HEK293 (cell line): ENCODE measurements at regions not wholly inside any gene's neighbourhood (a gene's known extent, or its start where the extent isn't known, plus 50 kb on each side); places are given as distances from the start of the nearest gene placed in this dataset.

ENCODE experiments used
- CTCF ChIA-PET: fragments of 350-600 bp; formaldehyde crosslinking; extraction: SDS; loops from one replicate; lab custom pipeline; 2021; ENCODE audit warnings: antibody characterized with exemption; lab: Yijun Ruan, JAX
- POLR2A ChIA-PET: fragments of 300-600 bp; formaldehyde crosslinking; extraction: SDS; loops from one replicate; lab custom pipeline; 2020; ENCODE audit warnings: antibody characterized with exemption, inconsistent platforms; lab: Yijun Ruan, JAX
- H3K27ac ChIP-seq: fragments of 200-500 bp; sonication (Bioruptor generic); 2 replicates; pipeline ENCODE4 v1.5.1; 2014; ENCODE audit warnings: low read depth, low read length, control low read depth, inconsistent platforms; ENCODE audit errors: extremely low read depth
- H3K36me3 ChIP-seq, 2 experiments: fragments of 200-500 bp in 1 of 2; sonication (Bioruptor generic) in 1 of 2; 1 replicate in 1 of 2; 2 replicates in 1 of 2; pipeline ENCODE4 v1.5.1; 2014 to 2017; ENCODE audit warnings: inconsistent platforms in 2 of 2, low read length in 2 of 2; ENCODE audit not compliant: control insufficient read depth in 2 of 2, insufficient read depth in 1 of 2
- H3K4me1 ChIP-seq: fragments of 200-500 bp; sonication (Bioruptor generic); 2 replicates; pipeline ENCODE4 v1.5.1; 2014; ENCODE audit warnings: mild to moderate bottlenecking, low read length, inconsistent platforms; ENCODE audit not compliant: control insufficient read depth, insufficient read depth
- H3K4me3 ChIP-seq: 2 replicates; pipeline ENCODE4 v1.5.1; 2011; ENCODE audit warnings: low read depth, mild to moderate bottlenecking, control low read depth, low read length, moderate library complexity
- H3K9me3 ChIP-seq: fragments of 200-500 bp; sonication (Bioruptor generic); 2 replicates; pipeline ENCODE4 v1.5.1; 2014; ENCODE audit warnings: low read depth, low read length, inconsistent platforms; ENCODE audit not compliant: control insufficient read depth, insufficient read depth
- BCL11B ChIP-seq: fragments of 450-650 bp; formaldehyde crosslinking; IDR thresholded peaks from 2 replicates; pipeline ENCODE4 v1.5.1; 2016; ENCODE audit warnings: low read depth, missing biosample characterization, missing genetic modification characterization
- EGR2 ChIP-seq: fragments of 450-650 bp; formaldehyde crosslinking; IDR thresholded peaks from 2 replicates; pipeline ENCODE4 v1.5.1; 2016; ENCODE audit warnings: low read depth, missing biosample characterization, missing genetic modification characterization
- HOXC10 ChIP-seq: sonication (generic); formaldehyde crosslinking; IDR thresholded peaks from 2 replicates; pipeline ENCODE4 v1.8.1; 2023; ENCODE audit warnings: mild to moderate bottlenecking, missing genetic modification reagents
- REST ChIP-seq: fragments of 450-650 bp; formaldehyde crosslinking; IDR thresholded peaks from 2 replicates; pipeline ENCODE4 v1.5.1; 2016; ENCODE audit warnings: missing biosample characterization, missing genetic modification characterization
- SALL2 ChIP-seq: fragments of 450-650 bp; formaldehyde crosslinking; IDR thresholded peaks from 2 replicates; pipeline ENCODE4 v1.5.0; 2017; ENCODE audit warnings: missing biosample characterization, mild to moderate bottlenecking, missing genetic modification characterization, borderline replicate concordance
- ZBTB10 ChIP-seq: fragments of 450-650 bp; formaldehyde crosslinking; IDR thresholded peaks from 2 replicates; pipeline ENCODE4 v1.5.1; 2016; ENCODE audit warnings: missing biosample characterization, missing genetic modification characterization
- ZNF140 ChIP-seq: fragments of 450-650 bp; formaldehyde crosslinking; IDR thresholded peaks from 2 replicates; pipeline ENCODE4 v1.5.1; 2016; ENCODE audit warnings: missing biosample characterization, missing genetic modification characterization
- ZNF23 ChIP-seq: fragments of 450-650 bp; formaldehyde crosslinking; IDR thresholded peaks from 2 replicates; pipeline ENCODE4 v1.5.1; 2016; ENCODE audit warnings: missing biosample characterization, missing genetic modification characterization, borderline replicate concordance
- ZNF24 ChIP-seq: fragments of 450-650 bp; formaldehyde crosslinking; IDR thresholded peaks from 2 replicates; pipeline ENCODE4 v1.5.1; 2016; ENCODE audit warnings: missing biosample characterization, missing genetic modification characterization
- ZNF26 ChIP-seq: fragments of 450-650 bp; formaldehyde crosslinking; IDR thresholded peaks from 2 replicates; pipeline ENCODE4 v1.5.1; 2016; ENCODE audit warnings: missing biosample characterization, missing genetic modification characterization
- ZNF280D ChIP-seq: fragments of 450-650 bp; formaldehyde crosslinking; IDR thresholded peaks from 2 replicates; pipeline ENCODE4 v1.5.1; 2016; ENCODE audit warnings: missing biosample characterization, missing genetic modification characterization
- ZNF324 ChIP-seq: fragments of 450-650 bp; formaldehyde crosslinking; IDR thresholded peaks from 2 replicates; pipeline ENCODE4 v1.5.1; 2016; ENCODE audit warnings: missing biosample characterization, missing genetic modification characterization
- ZNF341 ChIP-seq: fragments of 450-650 bp; formaldehyde crosslinking; IDR thresholded peaks from 2 replicates; pipeline ENCODE4; 2016; ENCODE audit warnings: low read depth, missing biosample characterization, missing genetic modification characterization
- ZNF350 ChIP-seq: fragments of 450-650 bp; formaldehyde crosslinking; IDR thresholded peaks from 2 replicates; pipeline ENCODE4 v1.5.0; 2017; ENCODE audit warnings: missing biosample characterization, mild to moderate bottlenecking, missing genetic modification characterization
- ZNF362 ChIP-seq: fragments of 450-650 bp; formaldehyde crosslinking; IDR thresholded peaks from 2 replicates; pipeline ENCODE4 v1.5.1; 2016; ENCODE audit warnings: missing biosample characterization, missing genetic modification characterization
- ZNF488 ChIP-seq: fragments of 450-650 bp; formaldehyde crosslinking; IDR thresholded peaks from 2 replicates; pipeline ENCODE4 v1.5.1; 2016; ENCODE audit warnings: missing biosample characterization, missing genetic modification characterization
- ZNF585B ChIP-seq: fragments of 450-650 bp; formaldehyde crosslinking; IDR thresholded peaks from 2 replicates; pipeline ENCODE4 v1.5.1; 2016; ENCODE audit warnings: missing biosample characterization, missing genetic modification characterization
- ZNF623 ChIP-seq: fragments of 450-650 bp; formaldehyde crosslinking; IDR thresholded peaks from 2 replicates; pipeline ENCODE4 v1.5.1; 2016; ENCODE audit warnings: missing biosample characterization, missing genetic modification characterization
- ZNF76 ChIP-seq: fragments of 450-650 bp; formaldehyde crosslinking; IDR thresholded peaks from 2 replicates; pipeline ENCODE4; 2016; ENCODE audit warnings: low read depth, missing biosample characterization, missing genetic modification characterization, borderline replicate concordance
- ZNF830 ChIP-seq: fragments of 450-650 bp; IDR thresholded peaks from 2 replicates; pipeline ENCODE4 v1.5.0; 2018; ENCODE audit warnings: missing biosample characterization, missing genetic modification characterization, low read depth, mild to moderate bottlenecking, moderate library complexity

- no peak overlapping the region for H3K4me3 ChIP-seq
- no peaks in the 10 kb centered on the region for H3K4me1 ChIP-seq
- no peaks in the 10 kb centered on the region for H3K9me3 ChIP-seq
- POLR2A ChIA-PET = no interaction called here
- no peak for TF ChIP-seq ZNF76 (tag by site-specific recombination)
- no peak for TF ChIP-seq ZNF324 (tag by site-specific recombination)
- no peak for TF ChIP-seq ZNF341 (tag by site-specific recombination)
- TF ChIP-seq ZNF623 (tag by site-specific recombination) = no peak
- no peak for TF ChIP-seq ZNF585B (tag by site-specific recombination)
- no peak for TF ChIP-seq ZNF24
- TF ChIP-seq BCL11B (tag by site-specific recombination) = no peak
- no peak for TF ChIP-seq SALL2 (tag by site-specific recombination)
- TF ChIP-seq HOXC10 (CRISPR knock-in tag) = no peak
- TF ChIP-seq ZBTB10 = no peak
- TF ChIP-seq ZNF350 (tag by site-specific recombination) = no peak
- no peak for TF ChIP-seq EGR2 (tag by site-specific recombination)
- TF ChIP-seq ZNF488 (tag by site-specific recombination) = no peak
- no peaks in the 10 kb centered on the region for H3K36me3 ChIP-seq
- H3K27ac ChIP-seq = no peak overlapping the region
- CTCF ChIA-PET = no interaction called here
Observed at GRCh38 chr11:97691061-97691460, 1301.2 kb downstream of the JRKL start.

- TF ChIP-seq ZNF362 (tag by site-specific recombination) (no peak), ZNF830 (tag by site-specific recombination) (no peak), ZNF280D (no peak), ZNF26 (no peak), ZNF585B (tag by site-specific recombination) (no peak), ZNF140 (tag by site-specific recombination) (no peak), REST (tag by site-specific recombination) (no peak), ZNF23 (tag by site-specific recombination) (no peak)
- Histone ChIP-seq H3K9me3 (no peaks in the 10 kb centered on the region), H3K4me3 (no peak overlapping the region), H3K27ac (no peak overlapping the region), H3K4me1 (no peaks in the 10 kb centered on the region), H3K36me3 (no peaks in the 10 kb centered on the region)
- CTCF ChIA-PET = no interaction called here
- POLR2A ChIA-PET = no interaction called here
Observed at GRCh38 chr11:97702951-97703350, 1313.1 kb downstream of the JRKL start.
